ENCODE measurements at regions not wholly inside any gene's neighbourhood (a gene's known extent, or its start where the extent isn't known, plus 50 kb on each side); places are given as distances from the start of the nearest gene placed in this dataset.

DNA sequence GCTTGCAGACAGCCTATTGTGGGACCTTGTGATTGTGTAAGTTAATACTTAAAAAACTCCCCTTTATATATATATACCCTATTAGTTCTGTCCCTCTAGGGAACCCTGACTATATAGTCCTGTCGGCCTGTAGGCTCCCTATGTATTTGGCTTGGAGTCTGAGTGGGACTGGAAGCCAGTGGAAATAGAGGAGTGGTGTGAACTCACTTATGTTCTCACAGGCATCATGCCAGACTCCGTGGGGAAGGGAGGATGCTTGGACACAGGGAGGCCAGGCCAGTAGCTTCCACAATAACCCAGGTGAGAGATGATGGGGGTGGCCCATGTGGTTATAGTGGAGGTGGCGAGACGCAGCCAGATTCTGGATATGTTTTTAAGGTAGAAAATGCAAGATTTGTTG lies 136.7 kb upstream of the SYT6 start:
- TF ChIP-seq POLR2A (IDR thresholded peaks at IDR 0.05) = no peak
- TF ChIP-seq, protein P1, sequence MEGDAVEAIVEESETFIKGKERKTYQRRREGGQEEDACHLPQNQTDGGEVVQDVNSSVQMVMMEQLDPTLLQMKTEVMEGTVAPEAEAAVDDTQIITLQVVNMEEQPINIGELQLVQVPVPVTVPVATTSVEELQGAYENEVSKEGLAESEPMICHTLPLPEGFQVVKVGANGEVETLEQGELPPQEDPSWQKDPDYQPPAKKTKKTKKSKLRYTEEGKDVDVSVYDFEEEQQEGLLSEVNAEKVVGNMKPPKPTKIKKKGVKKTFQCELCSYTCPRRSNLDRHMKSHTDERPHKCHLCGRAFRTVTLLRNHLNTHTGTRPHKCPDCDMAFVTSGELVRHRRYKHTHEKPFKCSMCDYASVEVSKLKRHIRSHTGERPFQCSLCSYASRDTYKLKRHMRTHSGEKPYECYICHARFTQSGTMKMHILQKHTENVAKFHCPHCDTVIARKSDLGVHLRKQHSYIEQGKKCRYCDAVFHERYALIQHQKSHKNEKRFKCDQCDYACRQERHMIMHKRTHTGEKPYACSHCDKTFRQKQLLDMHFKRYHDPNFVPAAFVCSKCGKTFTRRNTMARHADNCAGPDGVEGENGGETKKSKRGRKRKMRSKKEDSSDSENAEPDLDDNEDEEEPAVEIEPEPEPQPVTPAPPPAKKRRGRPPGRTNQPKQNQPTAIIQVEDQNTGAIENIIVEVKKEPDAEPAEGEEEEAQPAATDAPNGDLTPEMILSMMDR (IDR thresholded peaks at IDR 0.05) = no peak

Measured in testis (tissue), 2 donors.